Islet of Langerhans (tissue), 1 donor: ENCODE measurements at regions not wholly inside any gene's neighbourhood (a gene's known extent, or its start where the extent isn't known, plus 50 kb on each side); places are given as distances from the start of the nearest gene placed in this dataset.

ENCODE experiments used
- FAIRE-seq: peaks from one replicate; lab custom pipeline; 2011; peaks lifted over from hg19 to GRCh38; lab: Jason Lieb, UNC

- no peak for FAIRE-seq
Observed at GRCh38 chr5:178808886-178809285, 50.9 kb upstream of the ZNF354B start.

DNA sequence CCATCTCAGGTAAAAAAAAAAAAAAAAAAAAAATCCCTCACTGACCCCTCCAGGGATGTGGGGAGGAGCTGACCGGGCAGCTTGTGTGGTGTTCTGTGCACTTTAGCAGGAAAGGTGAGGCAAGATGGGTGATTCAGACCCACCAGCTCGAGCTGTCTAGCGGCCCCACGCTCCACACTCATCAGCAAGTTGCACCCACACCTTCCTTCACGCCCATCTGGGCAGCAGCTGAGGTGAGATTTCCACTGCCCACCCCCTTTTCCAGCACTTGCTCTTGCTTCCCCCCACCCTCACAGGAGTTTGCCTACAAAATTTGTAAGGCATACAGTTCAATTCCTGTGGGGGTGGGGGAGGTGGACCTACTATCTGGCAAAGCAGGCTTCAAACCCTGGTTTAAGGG is 58.7 kb upstream of the ZNF354B start:
- no peak for FAIRE-seq

- FAIRE-seq = no peak
Observed at GRCh38 chr5:178797546-178798440, 62.0 kb upstream of the ZNF354B start.

DNA sequence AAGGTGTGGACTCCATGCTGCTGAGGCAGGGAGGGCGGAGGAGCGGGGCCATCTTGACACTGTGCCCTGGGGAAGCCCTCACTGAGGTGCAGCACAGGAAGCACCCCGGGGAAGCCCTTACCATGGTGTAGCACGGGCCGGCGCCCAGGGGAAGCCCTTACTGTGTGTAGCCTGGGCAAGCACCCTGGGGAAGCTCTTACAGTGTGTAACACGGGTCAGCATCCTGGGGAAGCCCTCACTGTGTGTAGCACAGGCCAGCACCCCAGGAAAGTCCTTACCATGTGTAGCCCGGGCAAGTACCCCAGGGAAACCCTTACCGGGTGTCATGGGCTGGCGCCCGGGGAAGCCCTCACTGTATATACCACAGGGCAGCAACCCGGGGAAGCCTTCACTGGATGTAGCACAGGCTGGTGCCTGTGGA is 62.6 kb upstream of the ZNF354B start:
- FAIRE-seq = no peak

DNA sequence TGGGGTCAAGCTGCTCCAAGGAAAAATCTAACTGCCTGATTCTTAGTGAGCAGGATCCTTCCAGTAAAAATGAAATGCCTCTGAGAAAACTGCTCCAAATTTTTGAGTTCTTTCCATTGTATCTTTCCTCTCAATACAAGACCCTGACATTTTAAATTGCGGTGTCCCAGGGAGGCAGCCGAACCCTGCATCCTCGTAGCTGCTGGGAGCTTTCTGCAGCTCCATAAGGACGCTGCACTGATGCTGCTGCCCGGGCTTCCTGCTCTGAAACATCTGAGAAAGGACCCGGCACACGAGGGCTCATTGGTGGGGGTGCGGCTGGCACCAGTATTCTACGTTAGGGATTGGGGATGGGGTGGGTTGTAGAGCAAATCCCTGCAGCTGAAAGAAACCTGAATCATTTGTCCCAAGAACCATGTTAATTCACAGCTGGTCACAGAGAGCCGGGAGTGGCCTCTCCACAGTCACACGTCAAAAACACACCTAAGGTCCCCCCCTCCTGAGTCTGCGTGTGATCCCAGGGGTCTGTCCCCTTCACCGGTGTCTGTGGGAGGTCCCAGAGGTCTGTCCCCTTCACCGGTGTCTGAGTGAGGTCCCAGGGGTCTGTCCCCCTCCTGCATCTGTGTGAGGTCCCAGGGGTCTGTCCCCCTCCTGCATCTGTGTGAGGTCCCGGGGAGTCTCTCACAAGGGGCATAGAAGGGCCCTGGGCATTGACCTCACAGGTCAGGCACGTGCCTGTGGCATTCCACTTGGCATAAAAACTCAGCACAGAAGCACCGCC is 63.4 kb upstream of the ZNF354B start:
- FAIRE-seq = no peak

- no peak for FAIRE-seq
Observed at GRCh38 chr5:178794433-178794832, 64.0 kb upstream of the ZNF354A start.

- FAIRE-seq = no peak
Observed at GRCh38 chr5:178793696-178794095, 63.2 kb upstream of the ZNF354A start.

DNA sequence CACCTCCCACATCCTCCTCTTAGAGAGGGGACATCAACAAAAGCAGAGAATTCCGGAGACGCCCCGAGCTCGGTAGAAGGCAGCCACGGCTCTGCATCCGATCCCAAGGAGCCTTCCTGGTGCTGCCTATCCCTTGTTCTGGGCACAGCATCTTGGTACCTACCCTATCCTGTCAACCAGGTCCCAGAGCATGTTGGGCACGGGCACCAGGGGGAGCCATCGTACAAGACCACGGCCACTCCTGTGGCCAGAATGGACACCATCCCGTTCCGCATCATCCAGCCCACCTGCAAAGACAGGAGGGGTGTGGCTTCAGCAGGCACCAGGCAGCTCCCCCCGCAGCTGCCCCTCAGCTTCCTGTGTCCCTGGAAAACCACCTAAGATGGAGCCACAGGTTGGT is 62.7 kb upstream of the ZNF354A start:
- FAIRE-seq = no peak

- FAIRE-seq = no peak
Observed at GRCh38 chr5:178791976-178792375, 61.5 kb upstream of the ZNF354A start.

- no peak for FAIRE-seq
Observed at GRCh38 chr5:178790371-178790770, 59.9 kb upstream of the ZNF354A start.

- no peak for FAIRE-seq
Observed at GRCh38 chr5:178788381-178789085, 58.1 kb upstream of the ZNF354A start.

DNA sequence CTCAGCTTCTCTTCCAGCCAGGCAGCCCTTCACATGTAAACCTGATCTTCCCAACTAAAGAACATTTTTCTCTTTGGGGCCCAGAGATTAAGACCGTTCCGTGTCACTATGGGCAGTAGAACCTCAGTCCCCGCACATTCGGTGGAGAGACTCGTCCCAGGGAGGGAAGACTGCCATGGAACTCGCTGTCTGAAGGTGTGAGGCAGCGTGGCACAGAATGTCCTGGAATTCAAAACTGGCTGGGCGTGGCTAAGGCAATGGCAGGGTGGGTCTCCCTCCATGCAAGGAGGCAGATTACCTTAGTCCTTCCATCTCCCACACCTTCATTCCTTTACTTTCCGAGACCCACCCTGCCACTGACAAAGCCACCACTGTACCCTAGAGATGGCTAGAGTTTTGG is 57.4 kb upstream of the ZNF354A start:
- FAIRE-seq = no peak

GRCh38 chr5:178786859-178787499 is 56.5 kb upstream of the ZNF354A start:
- FAIRE-seq = peak; percentile 88

- FAIRE-seq = no peak
Observed at GRCh38 chr5:178786417-178786816, 56.0 kb upstream of the ZNF354A start.

DNA sequence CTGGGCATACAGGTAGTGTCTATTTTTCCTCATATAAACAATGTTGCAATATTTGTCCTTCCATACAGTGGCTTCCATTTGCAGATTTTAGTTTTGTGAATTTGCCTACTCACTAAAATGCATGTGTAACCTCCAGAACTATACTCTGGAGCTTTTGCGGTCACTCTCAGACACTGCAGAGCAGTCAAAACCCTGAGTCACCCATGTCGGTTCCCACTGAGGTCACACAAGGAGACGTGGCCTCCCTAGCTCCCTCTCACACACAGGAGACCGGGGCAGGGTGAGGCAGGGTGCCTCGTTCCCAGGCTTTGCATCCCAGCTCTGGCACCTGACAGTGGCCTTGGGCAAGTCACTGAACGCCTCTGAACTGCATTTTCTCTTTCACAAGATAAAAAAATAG is 55.5 kb upstream of the ZNF354A start:
- FAIRE-seq = no peak

DNA sequence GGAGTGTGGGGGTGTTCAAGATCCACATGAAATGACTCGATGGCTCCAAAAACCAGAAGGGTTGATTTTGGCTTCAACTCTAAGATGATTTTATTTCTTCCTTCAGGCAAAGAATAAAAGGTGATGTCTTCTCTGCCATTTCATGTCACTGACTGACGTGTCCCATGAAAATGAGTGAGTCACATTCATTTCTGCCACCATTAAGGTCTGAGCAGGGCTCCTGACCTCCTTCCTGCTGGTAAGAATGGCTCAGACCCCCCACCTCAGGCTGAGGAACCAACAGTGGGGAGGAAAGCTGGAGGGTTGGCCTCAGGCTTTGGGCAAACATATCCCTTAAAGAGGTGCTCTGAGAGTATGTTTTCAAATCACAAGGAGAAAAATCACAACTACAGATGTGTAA is 53.9 kb upstream of the ZNF354A start:
- FAIRE-seq = no peak

GRCh38 chr5:178781936-178782335 is 51.5 kb upstream of the ZNF354A start:
- FAIRE-seq = no peak

- no peak for FAIRE-seq
Observed at GRCh38 chr5:178780581-178781498, 50.4 kb upstream of the ZNF354A start.
